ENCODE measurements at regions not wholly inside any gene's neighbourhood (a gene's known extent, or its start where the extent isn't known, plus 50 kb on each side); places are given as distances from the start of the nearest gene placed in this dataset.

DNA sequence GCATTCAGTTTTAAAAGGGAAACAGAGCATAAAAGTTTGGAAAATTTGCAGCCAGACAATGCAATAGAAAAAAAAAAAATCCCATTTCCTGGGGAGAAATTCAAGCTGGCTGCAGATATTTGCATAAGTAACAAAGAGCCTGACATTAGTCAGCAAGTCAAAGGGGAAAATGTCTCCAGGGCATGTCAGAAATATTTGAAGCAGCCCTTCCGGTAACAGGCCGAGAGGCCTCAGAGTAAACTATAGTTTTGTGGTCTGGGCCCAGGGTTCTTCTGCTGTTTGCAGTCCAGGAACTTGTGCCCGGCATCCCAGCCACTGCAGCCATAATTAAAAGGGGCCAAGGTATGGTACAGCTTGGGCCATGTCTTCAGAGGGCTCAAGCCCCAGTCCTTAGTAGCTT is 411.6 kb upstream of the BCHE start:
- H3K4me1 ChIP-seq (ENCODE audit: control insufficient read depth, low read length): no peaks in the 10 kb centered on the region
- H3F3A ChIP-seq (ENCODE audit: control insufficient read depth, insufficient read depth): no peaks in the 10 kb centered on the region
- no peak overlapping the region for H3K27ac ChIP-seq (ENCODE audit: low read depth, low read length)
- no peak overlapping the region for H3K4me3 ChIP-seq (ENCODE audit: low read length)
- H3K36me3 ChIP-seq (ENCODE audit: control insufficient read depth, low read length): no peaks in the 10 kb centered on the region
- no peak for TF ChIP-seq EZH2phosphoT487 (IDR thresholded peaks at IDR 0.05; ENCODE audit: borderline replicate concordance, low read length)
- TF ChIP-seq, protein P1, sequence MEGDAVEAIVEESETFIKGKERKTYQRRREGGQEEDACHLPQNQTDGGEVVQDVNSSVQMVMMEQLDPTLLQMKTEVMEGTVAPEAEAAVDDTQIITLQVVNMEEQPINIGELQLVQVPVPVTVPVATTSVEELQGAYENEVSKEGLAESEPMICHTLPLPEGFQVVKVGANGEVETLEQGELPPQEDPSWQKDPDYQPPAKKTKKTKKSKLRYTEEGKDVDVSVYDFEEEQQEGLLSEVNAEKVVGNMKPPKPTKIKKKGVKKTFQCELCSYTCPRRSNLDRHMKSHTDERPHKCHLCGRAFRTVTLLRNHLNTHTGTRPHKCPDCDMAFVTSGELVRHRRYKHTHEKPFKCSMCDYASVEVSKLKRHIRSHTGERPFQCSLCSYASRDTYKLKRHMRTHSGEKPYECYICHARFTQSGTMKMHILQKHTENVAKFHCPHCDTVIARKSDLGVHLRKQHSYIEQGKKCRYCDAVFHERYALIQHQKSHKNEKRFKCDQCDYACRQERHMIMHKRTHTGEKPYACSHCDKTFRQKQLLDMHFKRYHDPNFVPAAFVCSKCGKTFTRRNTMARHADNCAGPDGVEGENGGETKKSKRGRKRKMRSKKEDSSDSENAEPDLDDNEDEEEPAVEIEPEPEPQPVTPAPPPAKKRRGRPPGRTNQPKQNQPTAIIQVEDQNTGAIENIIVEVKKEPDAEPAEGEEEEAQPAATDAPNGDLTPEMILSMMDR (IDR thresholded peaks at IDR 0.05; ENCODE audit: low read depth, low read length, poor library complexity, severe bottlenecking): no peak
- no peaks in the 10 kb centered on the region for H4K20me1 ChIP-seq (ENCODE audit: control insufficient read depth, insufficient read depth, low read depth, low read length)
- H3K9me2 ChIP-seq (replicated peaks; ENCODE audit: control insufficient read depth, low read length): no peaks in the 10 kb centered on the region
- H3K79me2 ChIP-seq (ENCODE audit: control insufficient read depth, low read length): no peaks in the 10 kb centered on the region
- H3K9me3 ChIP-seq (ENCODE audit: control insufficient read depth, insufficient read depth, low read length): no peaks in the 10 kb centered on the region
- H3K27me3 ChIP-seq (ENCODE audit: control insufficient read depth, low read length): no peaks in the 10 kb centered on the region
- no peak overlapping the region for H3K4me2 ChIP-seq (ENCODE audit: low read length)

DNA sequence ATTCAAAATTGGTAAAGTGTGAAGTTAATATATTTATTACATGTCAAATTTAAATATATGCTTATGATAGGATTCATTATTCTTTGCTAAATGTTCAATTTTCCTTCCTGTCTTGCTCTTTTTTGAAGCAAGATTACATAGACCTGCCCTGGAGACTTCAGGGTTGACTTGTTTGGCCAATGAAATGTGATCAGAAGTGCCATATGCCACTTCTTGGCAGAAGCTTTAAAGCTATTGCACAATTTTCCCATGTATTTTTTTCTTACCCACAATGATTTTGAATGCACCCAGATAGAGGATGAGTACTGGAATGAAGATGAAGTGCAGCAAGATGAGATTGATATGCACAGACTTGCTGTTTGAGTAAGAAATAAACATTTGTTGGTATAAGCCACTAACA is 406.3 kb upstream of the BCHE start:
- Histone ChIP-seq H3K4me1 (ENCODE audit: control insufficient read depth, low read length) (no peaks in the 10 kb centered on the region), H3K4me3 (ENCODE audit: low read length) (no peak overlapping the region), H3K4me2 (ENCODE audit: low read length) (no peak overlapping the region), H3K27ac (ENCODE audit: low read depth, low read length) (no peak overlapping the region), H3K9me2 (replicated peaks; ENCODE audit: control insufficient read depth, low read length) (no peaks in the 10 kb centered on the region), H3K36me3 (ENCODE audit: control insufficient read depth, low read length) (no peaks in the 10 kb centered on the region), H4K20me1 (ENCODE audit: control insufficient read depth, insufficient read depth, low read depth, low read length) (no peaks in the 10 kb centered on the region), H3F3A (ENCODE audit: control insufficient read depth, insufficient read depth) (no peaks in the 10 kb centered on the region), H3K9me3 (ENCODE audit: control insufficient read depth, insufficient read depth, low read length) (no peaks in the 10 kb centered on the region), H3K27me3 (ENCODE audit: control insufficient read depth, low read length) (no peaks in the 10 kb centered on the region), H3K79me2 (ENCODE audit: control insufficient read depth, low read length) (no peaks in the 10 kb centered on the region)
- no peak for TF ChIP-seq EZH2phosphoT487 (IDR thresholded peaks at IDR 0.05; ENCODE audit: borderline replicate concordance, low read length)
- TF ChIP-seq, protein P1 (IDR thresholded peaks at IDR 0.05; ENCODE audit: low read depth, low read length, poor library complexity, severe bottlenecking): no peak

DNA sequence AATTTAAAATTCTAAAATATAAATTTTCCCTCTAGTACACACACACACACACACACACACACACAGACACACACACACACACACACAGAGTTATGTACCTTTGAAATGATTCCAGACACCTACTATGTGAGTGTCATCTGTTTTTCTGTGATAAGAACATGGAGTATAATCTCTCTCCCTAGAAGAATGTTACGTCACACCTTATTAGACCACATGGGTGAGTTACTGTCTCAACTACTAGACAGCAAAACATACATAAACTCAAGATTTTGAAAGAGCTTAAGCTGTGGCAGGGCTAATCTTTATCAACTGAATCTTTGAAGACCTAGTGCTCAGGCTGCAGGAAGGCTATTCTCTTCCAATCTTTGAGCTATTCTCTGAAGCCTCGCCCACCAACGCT is 385.9 kb upstream of the BCHE start:
- Histone ChIP-seq H3F3A (ENCODE audit: control insufficient read depth, insufficient read depth) (no peaks in the 10 kb centered on the region), H3K4me1 (ENCODE audit: control insufficient read depth, low read length) (no peaks in the 10 kb centered on the region), H3K4me3 (ENCODE audit: low read length) (no peak overlapping the region), H3K79me2 (ENCODE audit: control insufficient read depth, low read length) (no peaks in the 10 kb centered on the region), H3K9me3 (ENCODE audit: control insufficient read depth, insufficient read depth, low read length) (no peaks in the 10 kb centered on the region), H3K4me2 (ENCODE audit: low read length) (no peak overlapping the region), H3K27ac (ENCODE audit: low read depth, low read length) (no peak overlapping the region), H3K36me3 (ENCODE audit: control insufficient read depth, low read length) (no peaks in the 10 kb centered on the region), H3K9me2 (replicated peaks; ENCODE audit: control insufficient read depth, low read length) (no peaks in the 10 kb centered on the region), H3K27me3 (ENCODE audit: control insufficient read depth, low read length) (no peaks in the 10 kb centered on the region), H4K20me1 (ENCODE audit: control insufficient read depth, insufficient read depth, low read depth, low read length) (no peaks in the 10 kb centered on the region)
- TF ChIP-seq EZH2phosphoT487 (IDR thresholded peaks at IDR 0.05; ENCODE audit: borderline replicate concordance, low read length): no peak
- TF ChIP-seq, protein P1 (IDR thresholded peaks at IDR 0.05; ENCODE audit: low read depth, low read length, poor library complexity, severe bottlenecking): no peak

DNA sequence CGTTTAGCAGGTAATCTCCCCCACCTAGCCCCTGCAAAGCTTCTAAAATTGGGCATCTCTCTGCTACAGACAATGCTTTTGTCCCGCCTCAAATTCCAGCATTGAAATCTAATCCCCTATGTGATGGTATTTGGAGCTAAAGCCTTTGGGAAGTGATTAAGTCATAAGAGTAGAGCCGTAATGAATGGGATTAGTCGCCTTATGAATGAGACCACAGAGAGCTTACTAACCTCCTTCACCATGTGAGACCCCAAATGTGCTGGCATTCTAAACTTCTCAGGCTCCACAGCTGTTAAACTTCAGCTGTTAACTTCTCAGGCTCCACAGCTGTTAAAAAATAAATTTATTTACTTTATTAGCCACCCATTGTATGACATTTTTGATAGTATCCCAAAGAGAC is 374.2 kb upstream of the BCHE start:
- Histone ChIP-seq H3K27ac (ENCODE audit: low read depth, low read length) (no peak overlapping the region), H3K4me3 (ENCODE audit: low read length) (no peak overlapping the region), H3K27me3 (ENCODE audit: control insufficient read depth, low read length) (no peaks in the 10 kb centered on the region), H3K79me2 (ENCODE audit: control insufficient read depth, low read length) (no peaks in the 10 kb centered on the region), H4K20me1 (ENCODE audit: control insufficient read depth, insufficient read depth, low read depth, low read length) (no peaks in the 10 kb centered on the region), H3K4me1 (ENCODE audit: control insufficient read depth, low read length) (no peaks in the 10 kb centered on the region), H3F3A (ENCODE audit: control insufficient read depth, insufficient read depth) (no peaks in the 10 kb centered on the region), H3K4me2 (ENCODE audit: low read length) (no peak overlapping the region), H3K9me3 (ENCODE audit: control insufficient read depth, insufficient read depth, low read length) (no peaks in the 10 kb centered on the region), H3K36me3 (ENCODE audit: control insufficient read depth, low read length) (no peaks in the 10 kb centered on the region), H3K9me2 (replicated peaks; ENCODE audit: control insufficient read depth, low read length) (no peaks in the 10 kb centered on the region)
- TF ChIP-seq EZH2phosphoT487 (IDR thresholded peaks at IDR 0.05; ENCODE audit: borderline replicate concordance, low read length): no peak
- TF ChIP-seq, protein P1 (IDR thresholded peaks at IDR 0.05; ENCODE audit: low read depth, low read length, poor library complexity, severe bottlenecking): no peak
